ENCODE measurements at regions not wholly inside any gene's neighbourhood (a gene's known extent, or its start where the extent isn't known, plus 50 kb on each side); places are given as distances from the start of the nearest gene placed in this dataset.

- Histone ChIP-seq H3K4me2 (ENCODE audit: insufficient read depth, low read length) (no peak overlapping the region), H3K9me3 (replicated peaks; ENCODE audit: control insufficient read depth, insufficient read depth, low read length) (no peaks in the 10 kb centered on the region), H2AFZ (ENCODE audit: low read depth, low read length) (no peak overlapping the region), H3K4me3 (replicated peaks in 1 of 3; ENCODE audit: insufficient read depth in 1 of 3, low read depth in 1 of 3, low read length in 3 of 3) (no peak overlapping the region), H3K27ac (ENCODE audit: insufficient read depth, low read depth, low read length) (no peak overlapping the region), H3K4me1 (ENCODE audit: control insufficient read depth, extremely low read depth, insufficient read depth, low read length) (no peaks in the 10 kb centered on the region), H3K9me1 (replicated peaks; ENCODE audit: control insufficient read depth, extremely low read depth, insufficient read depth, low read length) (no peaks in the 10 kb centered on the region), H3K9ac (replicated peaks; ENCODE audit: extremely low read depth, insufficient read depth, low read length) (no peak overlapping the region), H3K36me3 (ENCODE audit: control insufficient read depth in 2 of 2, extremely low read depth in 1 of 2, insufficient read depth in 2 of 2, low read length in 2 of 2) (no peaks in the 10 kb centered on the region), H3K79me2 (ENCODE audit: control insufficient read depth, insufficient read depth, low read length) (no peaks in the 10 kb centered on the region), H3K27me3 (ENCODE audit: control insufficient read depth in 2 of 2, insufficient read depth in 2 of 2, low read length in 2 of 2) (no peaks in the 10 kb centered on the region), H4K20me1 (replicated peaks; ENCODE audit: control insufficient read depth, extremely low read depth, insufficient read depth, low read length) (no peaks in the 10 kb centered on the region)
- no peak for TF ChIP-seq CTCF (IDR thresholded peaks at IDR 0.05; ENCODE audit: extremely low read depth in 1 of 2, insufficient read depth in 1 of 2, low read depth in 1 of 2, low read length in 2 of 2)
- no peak for TF ChIP-seq POLR2A (IDR thresholded peaks at IDR 0.05; ENCODE audit: low read depth, low read length)
- no peak for TF ChIP-seq EZH2 (IDR thresholded peaks at IDR 0.05; ENCODE audit: borderline replicate concordance, low read depth, low read length, severe bottlenecking)
- TF ChIP-seq FOS (IDR thresholded peaks at IDR 0.05; ENCODE audit: borderline replicate concordance, insufficient read depth, low read length) = no peak
- no peak for TF ChIP-seq MYC (IDR thresholded peaks at IDR 0.05; ENCODE audit: low read depth, low read length)
- no peak for TF ChIP-seq MAX (IDR thresholded peaks at IDR 0.05; ENCODE audit: insufficient read depth, insufficient read length)
- ChIA-PET POLR2A (no interaction called here), CTCF (no interaction called here)
- BruUV-seq (replicated peaks) = no TSS peak
- intact Hi-C loops (cut with micrococcal nuclease) (no loop called here), dilution Hi-C loops (cut with MboI; ENCODE audit: extremely low pct_ligation_motif_present, low sequenced_read_pairs) (no loop called here)
- no peak for FAIRE-seq
- no peak for DNase-seq (ENCODE audit: low read depth, low spot score)
These were observed 789.6 kb upstream of the PCDH20 start for GRCh38 chr13:62205273-62205672.

GRCh38 chr13:62194371-62194770 lies 778.7 kb upstream of the PCDH20 start:
- Histone ChIP-seq H4K20me1 (replicated peaks; ENCODE audit: control insufficient read depth, extremely low read depth, insufficient read depth, low read length) (no peaks in the 10 kb centered on the region), H3K36me3 (ENCODE audit: control insufficient read depth in 2 of 2, extremely low read depth in 1 of 2, insufficient read depth in 2 of 2, low read length in 2 of 2) (no peaks in the 10 kb centered on the region), H2AFZ (ENCODE audit: low read depth, low read length) (no peak overlapping the region), H3K9me3 (replicated peaks; ENCODE audit: control insufficient read depth, insufficient read depth, low read length) (no peaks in the 10 kb centered on the region), H3K27me3 (ENCODE audit: control insufficient read depth in 2 of 2, insufficient read depth in 2 of 2, low read length in 2 of 2) (no peaks in the 10 kb centered on the region), H3K4me2 (ENCODE audit: insufficient read depth, low read length) (no peak overlapping the region), H3K4me1 (ENCODE audit: control insufficient read depth, extremely low read depth, insufficient read depth, low read length) (no peaks in the 10 kb centered on the region), H3K27ac (ENCODE audit: insufficient read depth, low read depth, low read length) (no peak overlapping the region), H3K9ac (replicated peaks; ENCODE audit: extremely low read depth, insufficient read depth, low read length) (no peak overlapping the region), H3K9me1 (replicated peaks; ENCODE audit: control insufficient read depth, extremely low read depth, insufficient read depth, low read length) (no peaks in the 10 kb centered on the region), H3K4me3 (replicated peaks in 1 of 3; ENCODE audit: insufficient read depth in 1 of 3, low read depth in 1 of 3, low read length in 3 of 3) (no peak overlapping the region), H3K79me2 (ENCODE audit: control insufficient read depth, insufficient read depth, low read length) (no peaks in the 10 kb centered on the region)
- DNase-seq (ENCODE audit: low read depth, low spot score) = no peak
- intact Hi-C loops (cut with micrococcal nuclease) (no loop called here), dilution Hi-C loops (cut with MboI; ENCODE audit: extremely low pct_ligation_motif_present, low sequenced_read_pairs) (no loop called here)
- POLR2A ChIA-PET = no interaction called here
- FAIRE-seq = no peak
- no TSS peak for BruUV-seq (replicated peaks)
- TF ChIP-seq POLR2AphosphoS5 (IDR thresholded peaks at IDR 0.05; ENCODE audit: insufficient read depth, low read depth, low read length) (no peak), MAX (IDR thresholded peaks at IDR 0.05; ENCODE audit: insufficient read depth, insufficient read length) (no peak), POLR2A (IDR thresholded peaks at IDR 0.05; ENCODE audit: low read depth, low read length) (no peak), JUN (IDR thresholded peaks at IDR 0.05; ENCODE audit: borderline replicate concordance, insufficient read depth, insufficient read length, low read depth) (no peak), FOS (IDR thresholded peaks at IDR 0.05; ENCODE audit: borderline replicate concordance, insufficient read depth, low read length) (no peak), EZH2 (IDR thresholded peaks at IDR 0.05; ENCODE audit: borderline replicate concordance, low read depth, low read length, severe bottlenecking) (no peak), MYC (IDR thresholded peaks at IDR 0.05; ENCODE audit: low read depth, low read length) (no peak), GATA2 (IDR thresholded peaks at IDR 0.05; ENCODE audit: insufficient read depth, insufficient read length, low read depth, low read length) (no peak), CTCF (IDR thresholded peaks at IDR 0.05; ENCODE audit: extremely low read depth in 1 of 2, insufficient read depth in 1 of 2, low read depth in 1 of 2, low read length in 2 of 2) (no peak)
- CTCF ChIA-PET = no interaction called here

All from endothelial cell of umbilical vein (primary cell).